GM21717 (cell line): ENCODE measurements at regions not wholly inside any gene's neighbourhood (a gene's known extent, or its start where the extent isn't known, plus 50 kb on each side); places are given as distances from the start of the nearest gene placed in this dataset.

Experiments
- ATAC-seq: cut with Tn5 transposase; IDR thresholded peaks from one replicate; pipeline ENCODE4 v1.9.1; 2021; ENCODE audit warnings: mild to moderate bottlenecking, moderate library complexity; ENCODE audit not compliant: unreplicated experiment

DNA sequence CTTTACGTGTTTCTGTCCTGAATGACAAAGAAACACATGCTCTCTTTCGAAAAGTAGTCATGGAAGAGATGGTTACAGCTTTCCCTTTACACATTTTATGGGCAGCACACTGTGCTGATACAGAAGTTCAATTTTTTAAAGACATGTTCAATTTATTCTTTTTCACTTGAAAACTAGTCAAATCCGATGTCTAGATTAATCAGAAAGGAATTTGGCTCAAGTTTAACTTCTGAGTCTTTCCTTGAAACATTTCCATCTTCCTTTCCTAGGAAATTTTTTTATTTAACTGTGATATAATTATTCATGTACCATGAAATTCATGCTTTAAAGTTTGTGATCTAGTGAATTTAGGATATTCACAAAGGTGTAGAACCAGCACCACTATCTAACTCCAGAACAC lies 360.1 kb downstream of the TNS3 start:
- ATAC-seq, result no peak

- ATAC-seq, result no peak
Observed at GRCh38 chr7:47218378-47219176, 363.3 kb downstream of the TNS3 start.

DNA sequence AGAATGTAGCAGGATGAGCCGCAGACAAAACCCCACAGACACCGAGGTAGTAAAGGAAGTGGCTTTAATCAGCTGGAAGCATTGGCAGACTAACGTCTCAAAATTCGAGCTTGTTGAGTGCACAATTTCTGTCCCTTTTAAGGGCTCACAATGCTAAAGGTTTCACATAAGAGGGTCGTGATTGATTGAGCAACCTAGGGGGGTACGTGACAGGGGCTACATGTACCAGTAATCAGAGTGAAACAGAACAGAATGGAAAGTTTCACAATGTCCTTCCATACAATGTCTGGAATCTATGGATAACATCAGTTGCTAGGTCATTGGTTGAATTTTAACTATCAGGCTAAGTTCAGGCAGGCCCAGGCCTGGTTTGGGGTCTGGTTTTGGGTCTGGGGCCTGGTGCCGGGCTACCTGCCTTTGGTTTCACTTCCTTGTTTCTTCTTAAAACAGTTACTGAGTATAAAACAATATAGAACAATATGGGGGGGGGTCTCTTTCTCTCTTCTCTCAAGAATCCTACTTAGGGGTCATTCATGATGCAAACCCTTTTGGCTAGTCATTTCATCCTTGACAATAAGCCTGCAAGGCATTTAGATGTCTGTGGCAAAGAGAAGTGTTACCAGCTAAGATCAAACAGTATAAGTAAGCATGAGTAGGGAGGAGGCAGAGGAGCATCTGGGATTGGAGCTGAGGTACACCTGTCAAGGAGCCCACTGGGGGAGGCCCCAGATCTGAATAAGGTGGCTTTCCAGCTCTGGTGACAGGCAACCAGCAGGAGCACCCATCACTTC lies 364.1 kb downstream of the TNS3 start:
- no peak for ATAC-seq

- no peak for ATAC-seq
Observed at GRCh38 chr7:47217086-47217485, 364.8 kb downstream of the TNS3 start.

- no peak for ATAC-seq
Observed at GRCh38 chr7:47216439-47216838, 365.5 kb downstream of the TNS3 start.

DNA sequence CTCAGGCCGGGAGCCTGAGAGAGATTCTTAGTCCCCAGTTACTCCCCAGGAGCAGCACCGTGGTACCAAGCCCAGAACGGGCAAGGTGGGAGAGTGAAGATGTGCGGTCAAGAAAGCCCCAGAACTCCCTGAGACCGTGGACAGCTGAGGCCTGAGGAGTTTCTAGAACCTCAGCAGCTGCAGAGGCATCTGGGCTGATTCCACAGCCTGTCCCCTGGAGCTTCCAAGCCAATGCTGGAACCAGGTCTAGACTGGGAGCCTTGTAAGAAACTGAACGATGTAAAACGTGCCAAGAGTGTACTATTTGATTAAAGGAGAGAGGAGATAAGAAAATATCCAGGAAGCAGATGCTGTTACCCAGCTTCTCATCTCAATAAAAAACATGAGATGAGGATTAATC lies 366.3 kb downstream of the TNS3 start:
- no peak for ATAC-seq

DNA sequence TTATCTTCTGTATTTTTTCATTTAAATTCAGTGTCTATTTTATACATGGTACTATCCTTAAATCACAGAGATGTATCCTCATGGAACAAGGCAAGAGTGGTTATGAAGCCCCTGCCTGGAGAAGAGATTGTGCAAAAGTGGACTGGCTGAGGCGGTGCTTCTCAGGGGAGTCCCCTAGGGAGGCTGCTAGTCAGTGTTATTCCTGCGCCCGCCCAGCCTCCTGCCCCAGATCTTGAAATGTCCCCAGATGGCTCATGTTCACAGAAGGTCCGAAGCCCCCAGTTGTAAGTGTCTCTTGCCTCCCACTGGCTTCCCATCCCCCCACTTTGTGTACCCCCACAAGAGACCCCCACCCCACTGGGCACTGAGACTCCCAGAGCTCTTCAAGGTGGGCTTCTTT lies 366.9 kb downstream of the TNS3 start:
- no peak for ATAC-seq

DNA sequence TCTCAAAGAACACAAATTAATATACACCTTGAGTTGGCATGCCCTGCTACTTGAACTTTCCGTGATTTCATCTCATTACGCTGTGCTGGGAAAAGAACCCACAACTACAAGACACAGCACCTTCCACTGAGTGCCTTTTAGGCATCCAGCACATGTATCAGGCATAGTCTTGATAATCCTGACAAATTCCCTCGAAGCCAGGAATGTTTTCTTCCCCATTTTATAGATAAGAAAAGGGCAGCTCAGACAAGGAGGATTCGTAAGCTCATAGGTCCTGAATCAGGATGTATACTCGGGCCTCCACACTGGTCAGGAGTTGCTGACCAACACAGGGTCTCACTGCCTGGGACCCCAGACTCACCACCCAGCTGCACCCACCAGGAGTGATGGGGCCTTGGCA lies 368.6 kb downstream of the TNS3 start:
- no peak for ATAC-seq

GRCh38 chr7:47211519-47211973 lies 370.4 kb downstream of the TNS3 start:
- peak; percentile 72 for ATAC-seq

GRCh38 chr7:47210281-47210854 lies 371.5 kb downstream of the TNS3 start:
- no peak for ATAC-seq

GRCh38 chr7:47207956-47208355 lies 374.0 kb downstream of the TNS3 start:
- ATAC-seq, result no peak

- ATAC-seq, result no peak
Observed at GRCh38 chr7:47204709-47205108, 377.2 kb downstream of the TNS3 start.

DNA sequence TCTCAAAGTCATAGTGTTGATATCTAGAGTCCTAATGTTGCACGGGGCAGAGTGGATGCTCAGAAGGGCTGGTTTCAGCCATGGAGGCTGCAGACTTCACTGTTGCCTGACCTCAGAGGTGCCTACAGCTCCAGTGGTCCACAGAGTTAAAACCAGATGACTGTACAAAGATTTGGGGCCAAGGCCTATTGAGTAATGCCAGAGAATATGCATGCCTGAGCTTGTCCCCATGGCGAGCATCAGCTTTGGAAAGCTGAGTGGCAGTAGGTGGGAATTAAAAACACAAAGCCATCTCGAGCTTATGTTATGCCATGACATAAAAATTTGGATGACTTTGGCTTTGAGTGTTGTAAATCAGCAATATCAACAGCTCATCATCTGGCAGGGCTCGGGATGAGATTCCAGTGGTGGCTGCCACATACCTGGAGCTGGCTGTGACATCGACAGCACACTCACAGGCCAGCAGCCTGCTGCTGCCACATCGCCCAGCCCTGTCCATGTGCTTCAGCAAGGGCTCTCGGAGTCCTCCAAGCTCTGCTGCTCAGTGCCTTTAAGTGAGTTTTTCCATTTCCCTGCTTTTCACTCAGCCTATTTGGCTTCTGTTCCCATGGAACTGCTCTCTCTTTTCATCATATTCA lies 379.6 kb downstream of the TNS3 start:
- ATAC-seq, result no peak

DNA sequence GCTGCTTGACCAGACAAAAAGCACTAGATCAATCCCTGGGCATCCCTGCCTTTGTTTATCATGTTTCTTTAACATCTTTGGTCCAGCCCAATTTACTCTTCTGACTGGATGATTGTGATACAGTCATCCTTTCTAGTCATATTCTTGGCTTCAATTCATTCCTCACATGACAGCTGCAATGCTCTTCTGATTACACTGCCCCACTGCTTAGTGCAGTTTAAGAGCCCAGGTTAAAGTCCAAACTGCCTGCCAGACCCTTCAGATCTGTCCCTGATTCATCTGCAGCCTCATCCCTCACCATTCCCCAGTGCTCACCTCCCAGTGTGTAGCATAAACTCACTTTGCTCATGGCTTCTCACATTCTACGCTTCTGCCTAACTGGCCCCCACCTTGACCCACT lies 383.8 kb downstream of the TNS3 start:
- no peak for ATAC-seq

- ATAC-seq, result no peak
Observed at GRCh38 chr7:47197486-47197885, 384.4 kb downstream of the TNS3 start.

- ATAC-seq, result no peak
Observed at GRCh38 chr7:47196737-47197136, 385.2 kb downstream of the TNS3 start.

- ATAC-seq, result no peak
Observed at GRCh38 chr7:47196106-47196645, 385.7 kb downstream of the TNS3 start.

DNA sequence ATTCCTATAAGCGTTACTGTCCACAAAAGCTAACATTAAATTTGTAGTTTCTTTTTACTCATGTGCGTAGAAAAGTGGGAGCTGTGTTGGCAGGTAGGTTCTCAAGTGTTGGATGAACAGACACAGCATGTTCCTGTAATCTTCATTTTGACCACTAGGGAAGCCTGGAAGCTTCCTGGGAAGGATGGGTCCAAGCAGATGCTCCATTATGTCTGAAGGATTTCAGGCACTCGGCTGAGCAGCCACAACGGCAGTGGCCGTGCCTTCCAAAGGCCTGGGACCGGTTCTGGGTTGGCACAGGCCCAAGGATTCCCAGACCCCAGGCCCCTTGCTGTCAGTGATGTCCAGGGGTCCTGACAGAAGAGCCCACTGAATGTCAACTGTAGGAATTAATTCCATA lies 386.3 kb downstream of the TNS3 start:
- ATAC-seq, result no peak

- ATAC-seq, result no peak
Observed at GRCh38 chr7:47194516-47195057, 387.3 kb downstream of the TNS3 start.

DNA sequence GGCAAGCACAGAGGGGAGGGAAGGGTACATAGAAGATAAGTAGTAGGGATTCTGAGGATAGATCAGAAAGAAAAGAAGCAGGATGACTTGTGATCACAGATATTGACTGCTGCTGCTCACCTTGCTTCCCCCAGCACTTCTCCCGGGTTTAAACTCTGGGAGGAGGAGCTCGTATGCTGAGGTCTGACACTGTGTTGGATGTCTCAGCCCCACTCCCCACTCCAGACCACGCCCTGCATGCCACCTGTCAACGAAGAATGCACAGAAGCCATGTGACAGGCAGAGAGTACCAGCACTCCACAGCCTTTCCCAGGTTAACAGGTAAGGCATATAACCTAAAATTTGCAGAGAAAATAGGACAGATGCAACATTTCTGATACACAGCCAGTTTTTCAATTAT lies 388.9 kb downstream of the TNS3 start:
- ATAC-seq, result no peak

DNA sequence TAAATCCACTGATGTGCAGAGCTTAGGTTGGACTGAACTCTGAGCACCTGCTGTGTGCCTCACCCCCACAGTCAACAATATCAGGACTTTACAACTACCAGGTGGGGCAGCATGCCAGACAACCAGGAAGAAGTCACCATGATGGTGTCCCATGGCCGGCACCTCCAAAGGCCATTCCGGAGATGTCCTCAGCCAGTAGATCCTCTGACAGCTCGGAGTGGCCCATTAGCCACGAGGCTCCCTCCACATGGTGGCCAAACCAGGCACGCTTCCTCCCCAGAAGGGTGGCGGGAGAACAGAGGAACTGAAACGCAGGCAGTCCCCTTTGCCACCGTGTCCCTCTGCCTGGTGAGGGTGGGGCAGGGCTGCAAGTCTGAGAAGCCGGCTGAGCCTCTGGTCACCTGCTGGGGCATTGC lies 390.0 kb downstream of the TNS3 start:
- ATAC-seq, result no peak
